ENCODE measurements at regions not wholly inside any gene's neighbourhood (a gene's known extent, or its start where the extent isn't known, plus 50 kb on each side); places are given as distances from the start of the nearest gene placed in this dataset.

GRCh38 chr2:19549821-19550220, 191.4 kb upstream of the OSR1 start:
- no peaks in the 10 kb centered on the region for H3K4me1 ChIP-seq (ENCODE audit: control insufficient read depth, insufficient read depth, low read length)
- no peaks in the 10 kb centered on the region for H3K36me3 ChIP-seq (ENCODE audit: control insufficient read depth in 2 of 2, insufficient read depth in 1 of 2, low read length in 2 of 2)
- POLR2A ChIA-PET = no interaction called here
- H3K9me3 ChIP-seq (ENCODE audit: control insufficient read depth, insufficient read depth, low read depth, low read length) = no peaks in the 10 kb centered on the region
- CTCF ChIA-PET = no interaction called here
- no peak for TF ChIP-seq ZNF629 (tag by site-specific recombination; IDR thresholded peaks at IDR 0.05)
- no peak for TF ChIP-seq ZNF513 (tag by site-specific recombination; IDR thresholded peaks at IDR 0.05)
- no peak for TF ChIP-seq ZNF174 (tag by site-specific recombination; IDR thresholded peaks at IDR 0.05)
- no peak for TF ChIP-seq ZBTB6 (tag by site-specific recombination; IDR thresholded peaks at IDR 0.05)
- no peak for TF ChIP-seq ZNF580 (tag by site-specific recombination; IDR thresholded peaks at IDR 0.05)
- no peak for TF ChIP-seq ZNF394 (tag by site-specific recombination; IDR thresholded peaks at IDR 0.05; ENCODE audit: borderline replicate concordance)
- no peak for TF ChIP-seq ZIC2 (tag by site-specific recombination; IDR thresholded peaks at IDR 0.05)
- TF ChIP-seq PATZ1 (tag by site-specific recombination; IDR thresholded peaks at IDR 0.05) = no peak
- no peak for TF ChIP-seq ZNF843 (tag by site-specific recombination; IDR thresholded peaks at IDR 0.05)
- no peak for TF ChIP-seq GFI1B (tag by site-specific recombination; IDR thresholded peaks at IDR 0.05)
- TF ChIP-seq ZNF354C (tag by site-specific recombination; IDR thresholded peaks at IDR 0.05; ENCODE audit: borderline replicate concordance, low read depth) = no peak
- H3K4me3 ChIP-seq (ENCODE audit: low read depth, low read length) = no peak overlapping the region
- H3K27ac ChIP-seq (ENCODE audit: extremely low read depth, low read depth, low read length) = no peak overlapping the region

- ChIA-PET POLR2A (no interaction called here), CTCF (interaction anchor here (0.6 kb wide), 1 partner anchor 64 kb away, joined by 3 read pairs; no protein-coding TSS in a partner anchor)
- Histone ChIP-seq H3K36me3 (ENCODE audit: control insufficient read depth in 2 of 2, insufficient read depth in 1 of 2, low read length in 2 of 2) (no peaks in the 10 kb centered on the region), H3K9me3 (ENCODE audit: control insufficient read depth, insufficient read depth, low read depth, low read length) (no peaks in the 10 kb centered on the region), H3K4me3 (ENCODE audit: low read depth, low read length) (no peak overlapping the region), H3K4me1 (ENCODE audit: control insufficient read depth, insufficient read depth, low read length) (no peaks in the 10 kb centered on the region), H3K27ac (ENCODE audit: extremely low read depth, low read depth, low read length) (no peak overlapping the region)
- TF ChIP-seq ZNF404 (tag by site-specific recombination; IDR thresholded peaks at IDR 0.05) (no peak), TSHZ1 (tag by site-specific recombination; IDR thresholded peaks at IDR 0.05; ENCODE audit: borderline replicate concordance) (no peak), ZNF341 (tag by site-specific recombination; IDR thresholded peaks at IDR 0.05; ENCODE audit: low read depth) (no peak), ZBTB49 (tag by site-specific recombination; IDR thresholded peaks at IDR 0.05; ENCODE audit: low read depth) (no peak), ZNF211 (tag by site-specific recombination; IDR thresholded peaks at IDR 0.05; ENCODE audit: low read depth) (no peak), KLF17 (tag by site-specific recombination; IDR thresholded peaks at IDR 0.05) (no peak), ZNF529 (tag by site-specific recombination; IDR thresholded peaks at IDR 0.05; ENCODE audit: insufficient replicate concordance) (no peak), ZNF692 (tag by site-specific recombination; IDR thresholded peaks at IDR 0.05) (no peak), SP3 (tag by site-specific recombination; IDR thresholded peaks at IDR 0.05) (no peak), ZNF555 (tag by site-specific recombination; conservative IDR thresholded peaks at IDR 0.05) (no peak), ZNF747 (tag by site-specific recombination; IDR thresholded peaks at IDR 0.05) (no peak)
Measured at GRCh38 chr2:19548116-19548515, 189.7 kb upstream of the OSR1 start.
